Epithelial cell of proximal tubule (primary cell): ENCODE measurements at regions not wholly inside any gene's neighbourhood (a gene's known extent, or its start where the extent isn't known, plus 50 kb on each side); places are given as distances from the start of the nearest gene placed in this dataset.
A peak's percentile ranks its signal among the peaks of the same experiment; 100 is the strongest.

Experiments used
- DNase-seq: peaks from one replicate; pipeline ENCODE4 v3.0.0-alpha.2; 2011; ENCODE audit warnings: low read depth
- H3K4me3 ChIP-seq: 2 replicates; pipeline ENCODE4 v1.5.1; 2011; ENCODE audit warnings: low read depth, mild to moderate bottlenecking, low read length
- TF ChIP-seq, protein P1 (sequence below): conservative IDR thresholded peaks from 2 replicates; pipeline ENCODE4 v1.5.1; 2012; ENCODE audit warnings: low read depth, mild to moderate bottlenecking, low read length

DNA sequence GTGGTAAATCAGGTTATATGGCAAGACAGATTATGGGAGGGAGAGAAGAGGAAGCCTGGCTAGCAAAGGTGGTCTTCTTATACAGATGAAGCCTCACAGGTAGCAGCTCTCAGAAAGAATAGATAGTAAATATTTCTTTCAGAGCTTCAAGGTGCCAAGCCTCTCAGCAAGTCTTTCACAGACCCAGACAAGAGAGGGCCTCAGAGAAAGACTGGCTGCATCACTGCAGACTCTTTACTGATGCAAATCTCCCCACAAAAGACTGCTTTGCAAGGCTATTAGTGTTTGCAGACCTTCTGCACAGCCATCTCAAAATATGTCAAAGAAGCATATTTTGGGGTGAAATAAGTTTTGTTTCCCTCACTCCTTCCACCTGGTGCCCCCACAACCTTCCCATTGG lies 372.4 kb upstream of the RND3 start:
- no peak overlapping the region for H3K4me3 ChIP-seq
- TF ChIP-seq, protein P1, sequence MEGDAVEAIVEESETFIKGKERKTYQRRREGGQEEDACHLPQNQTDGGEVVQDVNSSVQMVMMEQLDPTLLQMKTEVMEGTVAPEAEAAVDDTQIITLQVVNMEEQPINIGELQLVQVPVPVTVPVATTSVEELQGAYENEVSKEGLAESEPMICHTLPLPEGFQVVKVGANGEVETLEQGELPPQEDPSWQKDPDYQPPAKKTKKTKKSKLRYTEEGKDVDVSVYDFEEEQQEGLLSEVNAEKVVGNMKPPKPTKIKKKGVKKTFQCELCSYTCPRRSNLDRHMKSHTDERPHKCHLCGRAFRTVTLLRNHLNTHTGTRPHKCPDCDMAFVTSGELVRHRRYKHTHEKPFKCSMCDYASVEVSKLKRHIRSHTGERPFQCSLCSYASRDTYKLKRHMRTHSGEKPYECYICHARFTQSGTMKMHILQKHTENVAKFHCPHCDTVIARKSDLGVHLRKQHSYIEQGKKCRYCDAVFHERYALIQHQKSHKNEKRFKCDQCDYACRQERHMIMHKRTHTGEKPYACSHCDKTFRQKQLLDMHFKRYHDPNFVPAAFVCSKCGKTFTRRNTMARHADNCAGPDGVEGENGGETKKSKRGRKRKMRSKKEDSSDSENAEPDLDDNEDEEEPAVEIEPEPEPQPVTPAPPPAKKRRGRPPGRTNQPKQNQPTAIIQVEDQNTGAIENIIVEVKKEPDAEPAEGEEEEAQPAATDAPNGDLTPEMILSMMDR: no peak
- DNase-seq: no peak

DNA sequence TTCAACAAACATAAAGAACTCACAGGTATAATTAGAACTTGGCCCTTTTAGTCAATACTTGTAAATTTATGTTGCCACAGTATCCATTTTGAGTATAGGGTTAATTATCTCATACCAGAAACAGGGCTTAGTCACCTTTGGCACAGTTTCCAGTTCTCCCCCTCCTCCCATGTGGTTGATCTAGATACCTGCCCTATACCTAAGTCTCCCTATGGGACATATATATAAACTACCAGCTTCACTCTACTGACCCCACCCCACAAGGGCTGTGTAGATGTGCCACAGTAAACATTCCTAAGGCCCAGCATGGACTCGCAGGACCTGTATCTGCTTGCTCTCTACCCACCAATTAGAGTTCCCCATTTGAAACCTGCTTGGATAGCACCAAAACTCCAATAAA lies 371.7 kb upstream of the RND3 start:
- no peak for DNase-seq

DNA sequence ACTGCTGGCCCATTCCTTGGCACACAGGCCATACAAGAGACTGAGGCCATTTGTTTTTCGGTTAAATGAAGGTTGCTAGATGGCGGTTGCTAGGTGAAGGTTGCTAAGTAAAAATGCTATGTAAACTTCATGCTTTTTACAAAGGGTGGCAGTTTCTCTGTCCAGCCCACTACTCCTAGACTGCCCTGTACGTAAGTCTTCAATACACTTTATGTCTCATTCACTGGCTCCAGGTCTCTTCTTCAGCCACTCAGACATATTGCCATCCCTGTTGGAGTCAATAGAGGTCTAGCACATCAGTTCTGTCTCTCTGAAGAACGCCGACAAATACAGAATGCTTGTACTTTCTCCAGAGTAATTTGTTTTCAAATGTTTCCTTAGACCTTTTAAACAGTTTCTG lies 370.9 kb upstream of the RND3 start:
- no peak overlapping the region for H3K4me3 ChIP-seq
- TF ChIP-seq, protein P1: no peak
- no peak for DNase-seq

More for the DNA sequence above, 371.7 kb upstream of the RND3 start:
- H3K4me3 ChIP-seq: no peak overlapping the region
- TF ChIP-seq, protein P1: no peak

DNA sequence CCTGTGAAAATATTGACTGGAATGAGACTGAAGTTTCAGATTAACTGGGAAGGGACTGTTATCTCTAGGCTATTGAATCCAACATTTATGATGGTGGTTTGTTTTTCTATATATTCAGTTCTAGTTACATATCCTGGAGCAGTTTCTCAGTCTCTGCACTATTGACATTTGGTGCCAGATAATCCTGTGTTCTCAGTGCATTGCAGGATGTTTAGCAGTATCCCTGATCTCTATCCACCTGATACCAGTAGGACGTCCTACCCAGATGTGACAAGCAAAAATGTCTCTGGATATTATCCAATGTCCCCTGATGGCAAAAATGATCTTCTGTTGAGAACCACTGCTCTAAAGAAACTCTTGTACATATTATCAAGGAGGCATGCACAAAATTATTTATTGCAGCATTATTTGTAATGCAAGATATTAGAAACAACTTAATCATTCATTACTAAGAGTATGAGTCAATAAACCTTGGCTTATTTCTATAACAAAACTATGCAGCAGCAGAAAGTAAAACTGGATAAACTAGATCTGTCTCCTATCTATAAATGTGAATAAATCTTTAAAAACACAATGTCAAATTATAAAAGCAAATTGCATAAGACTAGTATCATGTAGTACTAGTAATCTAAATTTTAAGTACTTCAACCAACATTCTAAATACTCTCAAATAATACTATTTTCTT lies 369.3 kb upstream of the RND3 start:
- TF ChIP-seq, protein P1: no peak
- no peak for DNase-seq
- H3K4me3 ChIP-seq: no peak overlapping the region

DNA sequence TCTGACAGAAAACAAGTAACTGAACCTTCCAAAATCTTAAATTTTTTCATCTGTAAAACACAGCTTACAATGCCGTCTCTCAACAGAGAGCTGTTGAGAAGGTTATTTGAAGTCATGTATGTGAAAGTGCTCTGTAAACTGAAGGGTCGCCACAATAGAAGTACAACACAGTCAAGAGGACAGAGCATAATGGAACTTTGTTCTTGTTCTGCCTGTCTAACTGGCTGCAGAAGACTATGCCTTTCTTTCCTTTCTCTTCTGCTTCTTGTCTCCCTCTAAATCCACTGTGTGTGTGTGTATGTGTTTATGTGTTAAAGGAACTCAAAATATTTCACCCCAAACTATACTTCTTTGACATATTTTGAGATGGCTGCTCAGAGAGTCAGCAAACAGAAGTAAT lies 365.8 kb upstream of the RND3 start:
- TF ChIP-seq, protein P1: no peak
- no peak overlapping the region for H3K4me3 ChIP-seq
- no peak for DNase-seq

DNA sequence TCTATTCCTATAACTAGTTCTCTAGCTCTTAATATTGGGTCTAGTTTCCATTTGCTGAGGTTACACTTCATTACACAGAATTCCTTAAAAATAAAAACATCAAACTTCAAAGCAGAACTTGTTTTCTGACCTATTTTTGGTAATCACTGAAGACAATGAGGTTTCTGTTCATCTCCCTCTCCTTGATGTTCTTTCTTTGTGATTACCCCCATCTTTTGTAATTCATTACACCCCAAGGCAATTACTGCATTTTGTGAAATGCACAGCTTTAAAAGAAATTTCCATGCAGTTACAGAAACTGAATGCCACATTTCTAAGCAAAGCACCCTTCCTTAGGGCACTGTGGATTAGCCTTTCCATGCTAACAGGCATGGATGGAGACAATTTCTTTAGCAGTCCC lies 363.2 kb upstream of the RND3 start:
- no peak for DNase-seq
- no peak overlapping the region for H3K4me3 ChIP-seq
- TF ChIP-seq, protein P1: no peak

DNA sequence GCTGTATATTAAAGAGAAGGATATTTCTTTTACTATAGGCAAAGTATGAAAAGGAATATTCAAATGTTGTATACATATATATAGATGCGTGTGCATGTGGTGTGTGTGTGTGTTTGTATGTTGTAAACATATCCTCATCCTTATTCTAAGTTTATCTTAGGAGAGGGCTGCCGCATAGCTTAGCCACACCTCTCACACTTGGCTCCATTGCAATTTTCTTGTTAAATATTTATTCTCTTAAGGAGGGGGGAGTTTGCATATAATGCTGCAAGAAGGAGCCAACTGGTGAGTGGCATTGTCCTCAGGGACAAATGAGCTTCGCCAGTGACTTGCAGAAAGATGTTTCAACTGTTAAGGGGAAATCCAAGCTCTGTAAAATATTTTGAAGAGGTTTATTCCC lies 360.1 kb upstream of the RND3 start:
- H3K4me3 ChIP-seq: no peak overlapping the region
- TF ChIP-seq, protein P1: no peak
- peak; percentile 18 for DNase-seq
